22Rv1 (cell line): ENCODE measurements at regions not wholly inside any gene's neighbourhood (a gene's known extent, or its start where the extent isn't known, plus 50 kb on each side); places are given as distances from the start of the nearest gene placed in this dataset.

Source experiments
- H3K27ac ChIP-seq: fragments of 450-650 bp; 2 replicates; pipeline ENCODE4 v1.5.1; 2017
- ZFX ChIP-seq: fragments of 450-650 bp; IDR thresholded peaks from 2 replicates; pipeline ENCODE4 v1.6.1; 2017; ENCODE audit warnings: antibody characterized with exemption, borderline replicate concordance
- TF ChIP-seq, protein P1 (sequence below): fragments of 450-650 bp; IDR thresholded peaks from 2 replicates; pipeline ENCODE4 v1.5.1; 2017; ENCODE audit warnings: mild to moderate bottlenecking

DNA sequence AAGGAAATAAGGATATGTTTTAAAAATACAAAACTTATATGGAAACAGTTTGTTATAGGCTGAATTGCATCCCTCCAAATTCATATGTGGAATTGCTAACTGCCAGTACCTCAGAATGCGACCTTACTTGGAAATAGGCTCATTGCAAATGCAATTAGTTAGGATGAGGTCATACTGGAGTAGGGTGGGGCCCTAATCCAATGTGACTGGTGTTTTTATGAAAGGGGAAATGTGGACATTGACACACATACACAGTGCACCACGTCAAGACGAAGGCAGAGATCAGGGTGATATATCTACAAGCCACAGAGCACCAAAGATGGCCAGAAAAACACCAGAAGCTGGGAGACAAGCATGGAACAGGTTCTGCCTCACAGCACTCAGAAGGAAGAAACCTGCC, 494.2 kb downstream of the TSN start:
- no peak for TF ChIP-seq ZFX
- TF ChIP-seq, protein P1, sequence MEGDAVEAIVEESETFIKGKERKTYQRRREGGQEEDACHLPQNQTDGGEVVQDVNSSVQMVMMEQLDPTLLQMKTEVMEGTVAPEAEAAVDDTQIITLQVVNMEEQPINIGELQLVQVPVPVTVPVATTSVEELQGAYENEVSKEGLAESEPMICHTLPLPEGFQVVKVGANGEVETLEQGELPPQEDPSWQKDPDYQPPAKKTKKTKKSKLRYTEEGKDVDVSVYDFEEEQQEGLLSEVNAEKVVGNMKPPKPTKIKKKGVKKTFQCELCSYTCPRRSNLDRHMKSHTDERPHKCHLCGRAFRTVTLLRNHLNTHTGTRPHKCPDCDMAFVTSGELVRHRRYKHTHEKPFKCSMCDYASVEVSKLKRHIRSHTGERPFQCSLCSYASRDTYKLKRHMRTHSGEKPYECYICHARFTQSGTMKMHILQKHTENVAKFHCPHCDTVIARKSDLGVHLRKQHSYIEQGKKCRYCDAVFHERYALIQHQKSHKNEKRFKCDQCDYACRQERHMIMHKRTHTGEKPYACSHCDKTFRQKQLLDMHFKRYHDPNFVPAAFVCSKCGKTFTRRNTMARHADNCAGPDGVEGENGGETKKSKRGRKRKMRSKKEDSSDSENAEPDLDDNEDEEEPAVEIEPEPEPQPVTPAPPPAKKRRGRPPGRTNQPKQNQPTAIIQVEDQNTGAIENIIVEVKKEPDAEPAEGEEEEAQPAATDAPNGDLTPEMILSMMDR = no peak
- H3K27ac ChIP-seq = no peak overlapping the region

DNA sequence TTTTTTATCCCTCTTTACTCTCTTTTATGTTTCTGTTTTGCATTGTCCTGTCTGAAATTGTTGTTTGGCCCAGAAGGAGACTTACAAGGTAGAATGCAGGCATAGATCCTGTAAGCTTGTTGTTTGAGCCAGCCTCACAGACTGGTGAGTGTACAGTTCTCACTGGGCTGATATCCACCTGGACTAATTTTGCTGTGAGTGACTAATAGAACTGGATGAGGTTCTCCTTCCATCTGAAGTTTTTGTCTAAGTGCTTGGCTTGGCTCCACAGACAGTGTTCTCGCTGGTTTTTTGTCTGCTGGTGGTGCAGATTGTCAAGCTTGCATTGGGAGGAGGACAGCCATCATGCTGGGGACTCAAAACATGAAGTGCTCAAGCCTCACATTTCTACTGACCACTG, 495.7 kb downstream of the TSN start:
- no peak overlapping the region for H3K27ac ChIP-seq
- no peak for TF ChIP-seq ZFX

DNA sequence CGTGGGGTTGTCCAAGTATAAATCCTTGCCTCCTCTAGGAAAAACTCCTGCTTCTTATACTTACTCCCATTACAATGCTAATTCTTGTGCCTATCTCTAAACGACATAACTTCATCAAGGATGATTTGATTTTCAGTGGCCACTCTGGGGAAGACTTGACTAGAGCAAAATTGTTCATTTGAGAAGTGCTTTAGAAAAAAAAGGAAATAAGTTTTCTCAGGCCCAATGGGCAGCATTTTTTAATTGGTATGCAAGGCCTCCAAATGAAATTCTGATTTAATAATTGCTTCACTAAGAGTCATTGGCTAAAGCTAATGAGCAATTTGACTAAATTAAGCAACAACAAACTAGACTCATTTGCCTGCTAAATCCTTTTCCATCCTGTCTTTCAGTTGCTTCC, 496.1 kb downstream of the TSN start:
- H3K27ac ChIP-seq = no peak overlapping the region
- TF ChIP-seq, protein P1 = no peak
- no peak for TF ChIP-seq ZFX

DNA sequence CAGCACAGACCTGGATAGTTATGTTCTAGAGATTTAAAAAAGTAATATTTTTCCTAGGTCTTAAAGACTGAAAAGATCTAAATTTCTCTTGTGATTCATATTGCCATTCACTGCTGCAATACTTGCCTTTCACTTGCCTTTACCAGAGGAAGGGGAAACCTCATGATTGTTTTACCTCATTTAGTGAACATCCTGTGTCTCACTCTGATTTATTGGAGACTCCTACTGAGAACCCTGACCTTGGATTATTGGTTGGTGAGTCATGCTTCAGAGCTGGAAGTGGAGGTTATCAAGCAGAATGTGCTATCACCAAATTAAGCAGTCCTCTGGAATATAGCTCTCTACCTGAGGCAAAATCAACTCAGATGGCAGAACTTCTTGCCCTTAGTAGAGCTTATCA, 500.5 kb downstream of the TSN start:
- H3K27ac ChIP-seq = no peak overlapping the region
- TF ChIP-seq, protein P1 = no peak
- no peak for TF ChIP-seq ZFX

DNA sequence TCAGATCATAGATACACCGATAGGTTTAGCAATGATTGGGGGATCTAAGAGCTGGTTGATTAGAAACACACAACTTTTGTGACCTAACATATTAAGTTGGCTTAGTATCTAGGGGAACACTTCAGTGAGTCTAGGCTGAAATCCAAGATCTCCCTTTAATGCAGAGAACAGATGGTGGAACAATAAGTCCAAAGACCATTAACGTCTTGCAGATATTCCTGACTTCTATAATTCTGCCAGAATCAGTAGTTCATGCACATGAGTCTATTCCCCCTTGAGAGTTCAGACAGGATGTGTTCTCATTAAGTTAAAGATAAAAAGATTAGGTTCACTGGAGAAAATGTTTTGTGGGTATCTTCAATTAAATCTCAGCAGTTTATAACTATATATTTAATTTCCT, 506.5 kb downstream of the TSN start:
- TF ChIP-seq ZFX = no peak
- TF ChIP-seq, protein P1 = no peak
- no peak overlapping the region for H3K27ac ChIP-seq

DNA sequence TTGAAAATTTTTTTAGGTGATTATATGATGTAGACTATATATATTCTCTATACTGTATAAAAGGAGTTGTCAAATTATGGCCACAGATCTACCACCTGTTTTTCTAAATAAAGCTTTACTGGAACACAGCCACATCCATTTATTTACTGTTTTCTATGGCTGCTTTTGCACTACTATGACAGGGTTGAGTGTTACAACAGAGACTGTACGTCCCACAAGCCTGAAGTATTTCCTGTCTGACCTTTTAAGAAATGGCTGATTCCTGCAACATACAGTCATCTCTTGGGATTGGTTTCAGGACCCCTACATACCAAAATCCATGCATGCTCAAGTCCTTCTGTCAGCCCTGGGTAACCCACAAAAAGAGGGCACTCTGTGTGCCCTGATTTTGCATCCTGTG, 508.3 kb downstream of the TSN start:
- no peak overlapping the region for H3K27ac ChIP-seq
- TF ChIP-seq, protein P1 = no peak
- no peak for TF ChIP-seq ZFX

DNA sequence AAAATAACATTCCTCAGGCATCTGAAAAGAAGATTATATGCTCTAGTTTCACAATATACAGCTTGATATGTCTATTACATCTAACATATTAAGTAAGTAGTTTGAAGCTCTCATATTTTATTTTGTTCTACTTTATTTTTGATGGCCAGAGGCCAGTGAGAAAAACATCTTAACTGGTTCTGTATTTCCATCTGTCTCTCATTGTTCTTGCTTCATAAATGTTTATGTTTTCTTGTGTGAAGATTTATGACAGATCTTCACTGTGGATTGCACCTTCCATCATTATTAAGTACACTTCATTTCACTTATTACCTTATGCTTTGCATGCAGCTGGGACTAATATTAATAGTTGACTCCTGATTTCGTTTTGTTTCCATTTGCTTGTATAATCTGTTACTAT, 511.2 kb downstream of the TSN start:
- no peak overlapping the region for H3K27ac ChIP-seq
- TF ChIP-seq, protein P1 = no peak
- TF ChIP-seq ZFX = no peak

DNA sequence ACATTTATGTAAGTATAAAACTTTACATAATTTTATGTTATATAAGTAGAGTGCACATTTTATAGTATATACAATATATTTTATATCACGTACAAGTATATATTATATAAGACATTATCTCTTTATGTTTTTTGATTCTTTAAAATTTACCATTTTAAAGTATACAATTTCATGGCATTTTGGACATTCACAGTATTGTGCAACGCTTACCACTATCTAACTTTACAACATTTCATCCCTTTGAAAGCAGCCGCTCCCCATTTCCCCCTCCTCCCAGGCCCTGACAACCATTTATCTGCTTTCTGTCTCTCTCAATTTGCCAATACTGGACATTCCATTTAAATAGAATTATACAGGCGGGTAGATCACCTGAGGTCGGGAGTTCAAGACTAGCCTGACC, 512.5 kb downstream of the TSN start:
- no peak overlapping the region for H3K27ac ChIP-seq
- TF ChIP-seq ZFX = no peak
- TF ChIP-seq, protein P1 = no peak
